ENCODE measurements at regions not wholly inside any gene's neighbourhood (a gene's known extent, or its start where the extent isn't known, plus 50 kb on each side); places are given as distances from the start of the nearest gene placed in this dataset.

GRCh38 chr6:4584801-4585200 is 191.4 kb upstream of the CDYL start:
- DNase-seq = no peak

- no peak for DNase-seq
These were observed 193.4 kb upstream of the CDYL start for GRCh38 chr6:4582506-4583417.

GRCh38 chr6:4581468-4582385 is 194.5 kb upstream of the CDYL start:
- DNase-seq = no peak

DNA sequence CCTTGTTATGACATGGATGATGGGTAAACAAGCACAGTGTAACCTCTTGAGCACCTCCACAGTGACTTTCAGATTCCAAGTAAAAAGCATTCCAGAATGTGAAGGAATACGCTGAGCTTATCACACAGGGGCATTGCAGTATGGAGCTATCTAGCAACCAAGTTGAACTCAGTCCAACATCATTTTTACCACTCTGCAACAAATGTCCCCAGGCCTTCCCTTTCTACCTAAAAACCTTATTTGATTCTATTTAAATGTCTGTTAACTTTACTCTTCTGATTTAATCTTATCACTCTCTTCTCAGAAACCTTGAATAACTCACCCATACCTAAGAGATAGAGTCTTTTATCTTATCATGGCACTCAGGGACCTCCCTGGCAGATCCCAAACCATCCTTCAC is 195.8 kb upstream of the CDYL start:
- no peak for DNase-seq

DNA sequence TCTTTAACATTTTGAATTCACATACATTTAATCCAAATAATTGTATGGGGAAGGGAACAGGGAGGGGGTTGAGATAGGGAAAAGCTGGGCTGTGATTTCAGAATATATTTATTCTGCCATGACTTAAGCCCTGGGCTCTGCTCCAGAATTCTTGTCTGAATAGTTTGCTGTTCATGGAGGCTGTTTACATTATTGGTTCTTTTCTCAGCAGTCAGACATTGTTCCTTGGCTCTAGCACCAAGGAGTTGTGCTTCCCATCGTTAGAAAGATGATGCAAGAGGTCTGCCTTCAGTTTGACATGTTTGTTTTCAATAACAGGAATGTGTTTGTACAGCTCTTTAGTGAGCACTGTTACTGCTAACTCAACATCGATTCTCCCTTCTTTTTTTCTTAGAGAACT is 198.8 kb upstream of the CDYL start:
- DNase-seq = no peak

- DNase-seq = no peak
These were observed 200.5 kb upstream of the CDYL start for GRCh38 chr6:4575714-4576113.

DNA sequence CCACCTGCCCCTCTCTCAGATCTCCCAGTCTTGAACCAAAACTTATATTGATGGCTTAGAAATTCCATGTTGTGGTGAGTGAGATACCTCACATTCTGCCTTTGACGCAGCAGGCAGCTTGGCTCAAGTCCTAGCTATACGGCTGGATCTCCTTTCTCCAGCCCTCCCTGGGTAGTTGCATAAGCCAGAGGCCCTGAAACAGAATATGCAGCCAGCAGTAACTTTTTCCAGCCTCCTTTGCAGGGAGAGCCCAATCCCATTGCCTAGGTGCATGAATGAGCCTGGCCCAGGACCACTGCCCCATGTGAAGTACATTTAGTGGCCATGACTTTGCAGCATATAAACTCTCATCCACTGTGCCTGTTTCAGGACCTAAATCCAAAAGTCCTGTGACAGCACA is 202.2 kb upstream of the CDYL start:
- no peak for DNase-seq

- no peak for DNase-seq
These were observed 205.2 kb upstream of the CDYL start for GRCh38 chr6:4571011-4571410.

- DNase-seq = no peak
These were observed 208.1 kb upstream of the CDYL start for GRCh38 chr6:4568138-4568537.

- no peak for DNase-seq
These were observed 209.1 kb upstream of the CDYL start for GRCh38 chr6:4567141-4567540.

DNA sequence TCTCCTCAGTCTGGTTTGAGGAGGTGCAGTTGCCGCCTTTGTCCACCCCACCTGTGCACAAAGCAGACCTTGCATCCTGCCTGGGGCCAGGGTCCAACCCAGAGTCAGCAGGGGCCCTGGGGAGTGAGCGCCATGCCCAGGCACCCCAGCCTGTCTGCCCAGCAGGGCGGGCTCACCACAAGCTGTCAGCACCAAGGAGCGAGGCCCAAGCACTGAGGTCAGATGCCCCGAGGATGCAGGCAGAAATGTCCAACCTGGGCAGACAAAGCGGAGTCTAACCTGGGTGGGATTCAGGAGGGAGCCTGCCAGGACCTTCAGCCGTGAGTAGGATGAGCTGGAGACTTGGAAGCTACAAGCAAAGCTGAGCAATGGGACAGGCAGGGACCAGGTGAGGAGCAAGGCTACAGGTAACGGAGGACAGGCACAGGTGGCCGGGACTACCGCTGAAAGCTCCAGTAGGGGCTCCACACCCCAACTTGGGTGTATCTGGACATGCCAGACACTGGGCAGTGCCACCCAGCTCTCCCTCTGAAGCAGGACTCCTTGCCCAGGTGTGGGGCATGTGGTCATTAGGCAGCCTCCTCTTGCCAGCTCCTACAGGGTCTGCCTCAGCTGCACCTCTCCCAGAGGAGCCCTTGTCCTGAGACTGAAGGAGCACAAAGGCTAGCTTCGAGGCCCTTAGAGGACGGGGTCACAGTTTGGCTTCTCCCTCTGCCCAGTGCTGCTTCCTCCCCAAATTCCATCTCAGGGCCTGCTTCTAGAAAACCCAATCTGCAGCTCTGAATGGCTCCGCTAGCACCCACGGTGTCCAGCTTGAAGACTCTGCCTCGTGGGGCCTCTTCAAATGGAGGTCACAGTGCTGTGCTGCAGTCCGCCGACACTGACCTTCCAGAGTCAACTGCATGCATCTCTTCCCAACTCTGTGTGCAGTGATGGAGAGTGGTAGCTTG is 210.6 kb upstream of the CDYL start:
- no peak for DNase-seq

GRCh38 chr6:4564801-4565271 is 211.4 kb upstream of the CDYL start:
- no peak for DNase-seq

GRCh38 chr6:4563877-4564276 is 212.3 kb upstream of the CDYL start:
- no peak for DNase-seq

- no peak for DNase-seq
These were observed 213.0 kb upstream of the CDYL start for GRCh38 chr6:4563156-4563555.

- no peak for DNase-seq
These were observed 214.3 kb upstream of the CDYL start for GRCh38 chr6:4561773-4562400.

GRCh38 chr6:4561078-4561435 is 215.1 kb upstream of the CDYL start:
- no peak for DNase-seq

GRCh38 chr6:4560221-4561077 is 215.8 kb upstream of the CDYL start:
- no peak for DNase-seq

DNA sequence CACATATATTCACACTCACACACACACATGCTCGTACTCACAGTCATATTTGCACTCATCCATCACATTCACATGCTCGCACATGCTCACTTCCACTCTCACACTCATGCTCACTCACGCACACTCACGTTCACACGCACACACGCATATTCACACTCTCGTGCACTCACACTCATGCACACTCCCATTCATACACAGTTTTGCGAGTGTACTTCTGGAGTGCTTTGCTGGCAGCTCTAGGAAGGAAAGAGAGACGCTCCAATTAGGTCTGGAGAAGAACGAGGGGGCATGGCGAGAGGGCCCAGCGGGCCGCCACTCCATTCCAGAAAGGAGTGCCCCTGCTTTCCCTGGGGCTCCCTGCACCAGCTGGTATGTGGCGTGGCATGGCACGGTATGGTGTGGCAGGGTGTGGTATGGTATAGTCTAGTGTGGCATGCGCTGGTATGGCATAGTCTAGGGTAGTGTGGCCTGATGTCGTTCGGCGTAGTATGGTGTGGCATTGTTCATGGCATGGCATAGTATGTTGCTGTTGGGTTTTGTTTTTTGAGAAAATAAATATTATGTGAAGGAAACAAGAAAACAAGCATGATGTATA is 216.8 kb upstream of the CDYL start:
- DNase-seq = no peak

- DNase-seq = no peak
These were observed 221.6 kb upstream of the CDYL start for GRCh38 chr6:4554645-4555044.

DNA sequence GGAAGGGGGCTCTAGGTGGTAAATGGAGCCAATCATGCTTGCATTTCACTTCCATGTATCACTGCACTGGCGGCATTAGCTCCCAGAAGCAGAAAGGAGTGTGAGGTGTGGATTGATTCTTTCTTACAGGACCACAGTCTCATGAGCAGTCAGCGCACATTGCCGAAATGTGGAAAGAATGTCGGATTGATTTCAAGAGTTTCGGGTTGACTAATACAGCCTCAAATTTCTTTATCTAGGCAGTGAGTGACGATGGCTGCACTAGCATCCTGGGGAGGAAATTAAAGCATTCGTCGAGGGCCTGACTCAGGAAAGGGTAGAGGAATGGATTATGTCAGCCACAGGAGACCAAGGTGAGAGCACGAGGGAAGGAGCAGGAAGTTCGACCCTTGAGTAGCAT is 222.8 kb upstream of the CDYL start:
- no peak for DNase-seq

- no peak for DNase-seq
These were observed 226.0 kb upstream of the CDYL start for GRCh38 chr6:4550227-4550597.

Measured in stimulated activated naive CD4-positive, alpha-beta T cell treated with Interleukin-2 at 50 U/mL for 16 hours (primary cell).